Vagina (tissue), 2 donors: ENCODE measurements at regions not wholly inside any gene's neighbourhood (a gene's known extent, or its start where the extent isn't known, plus 50 kb on each side); places are given as distances from the start of the nearest gene placed in this dataset.

Source experiments
- DNase-seq, 2 donors: peaks; one replicate each; pipeline ENCODE4 v3.0.0-alpha.2; 2017; ENCODE audit errors: extremely low spot score in 2 of 2
- H3K27ac ChIP-seq: fragments of 200-600 bp; sonication (generic); one replicate; pipeline ENCODE4 v1.5.1; 2019
- H3K27me3 ChIP-seq: fragments of 200-600 bp; sonication (generic); one replicate; pipeline ENCODE4 v1.5.1; 2019
- H3K36me3 ChIP-seq, 2 donors: fragments of 200-600 bp; sonication (generic); one replicate each; pipeline ENCODE4 v1.5.1; 2017 to 2019
- H3K4me1 ChIP-seq: fragments of 200-600 bp; sonication (generic); one replicate; pipeline ENCODE4 v1.5.1; 2019
- H3K4me3 ChIP-seq, 2 donors: fragments of 200-600 bp; sonication (generic); 1 replicate in 1 of 2; 2 replicates in 1 of 2; pipeline ENCODE4 v1.5.1; 2016 to 2019
- H3K9me3 ChIP-seq: fragments of 200-600 bp; sonication (generic); one replicate; pipeline ENCODE4 v1.5.1; 2019
- POLR2A ChIP-seq, 2 donors: fragments of 450-650 bp; IDR thresholded peaks; one replicate each; pipeline ENCODE4 v1.6.1; 2017; ENCODE audit warnings: antibody characterized with exemption in 2 of 2, mild to moderate bottlenecking in 2 of 2, moderate library complexity in 2 of 2
- POLR2AphosphoS5 ChIP-seq, 2 donors: sonication (generic); formaldehyde crosslinking; IDR thresholded peaks; one replicate each; pipeline ENCODE4 v1.9.0; 2017; ENCODE audit warnings: antibody characterized with exemption in 2 of 2, mild to moderate bottlenecking in 2 of 2, low read depth in 1 of 2; ENCODE audit not compliant: insufficient read depth in 1 of 2
- intact Hi-C: fragments of 100-400 bp; cut with DNase I; formaldehyde crosslinking; loops from one replicate; pipeline ENCODE4 v1.15.1; 2023
- TF ChIP-seq, protein P1 (sequence below), 3 experiments: fragments of 450-650 bp in 2 of 3; fragments of 200-600 bp in 1 of 3; sonication (generic) in 1 of 3; IDR thresholded peaks; one replicate each; pipeline ENCODE4 v1.5.1; 2017 to 2019; ENCODE audit warnings: antibody characterized with exemption in 3 of 3, mild to moderate bottlenecking in 2 of 3, moderate library complexity in 2 of 3

GRCh38 chr4:124135409-124135813 lies 577.1 kb downstream of the ANKRD50 start:
- Histone ChIP-seq H3K4me3 (no peak overlapping the region), H3K27ac (no peak overlapping the region), H3K9me3 (no peaks in the 10 kb centered on the region), H3K4me1 (no peaks in the 10 kb centered on the region), H3K27me3 (no peaks in the 10 kb centered on the region), H3K36me3 (no peaks in the 10 kb centered on the region)
- intact Hi-C loops: no loop called here
- TF ChIP-seq POLR2A (IDR thresholded peaks at IDR 0.05): no peak
- no peak for TF ChIP-seq POLR2AphosphoS5 (IDR thresholded peaks at IDR 0.05; ENCODE audit: insufficient read depth in 1 of 2, low read depth in 1 of 2)
- TF ChIP-seq, protein P1, sequence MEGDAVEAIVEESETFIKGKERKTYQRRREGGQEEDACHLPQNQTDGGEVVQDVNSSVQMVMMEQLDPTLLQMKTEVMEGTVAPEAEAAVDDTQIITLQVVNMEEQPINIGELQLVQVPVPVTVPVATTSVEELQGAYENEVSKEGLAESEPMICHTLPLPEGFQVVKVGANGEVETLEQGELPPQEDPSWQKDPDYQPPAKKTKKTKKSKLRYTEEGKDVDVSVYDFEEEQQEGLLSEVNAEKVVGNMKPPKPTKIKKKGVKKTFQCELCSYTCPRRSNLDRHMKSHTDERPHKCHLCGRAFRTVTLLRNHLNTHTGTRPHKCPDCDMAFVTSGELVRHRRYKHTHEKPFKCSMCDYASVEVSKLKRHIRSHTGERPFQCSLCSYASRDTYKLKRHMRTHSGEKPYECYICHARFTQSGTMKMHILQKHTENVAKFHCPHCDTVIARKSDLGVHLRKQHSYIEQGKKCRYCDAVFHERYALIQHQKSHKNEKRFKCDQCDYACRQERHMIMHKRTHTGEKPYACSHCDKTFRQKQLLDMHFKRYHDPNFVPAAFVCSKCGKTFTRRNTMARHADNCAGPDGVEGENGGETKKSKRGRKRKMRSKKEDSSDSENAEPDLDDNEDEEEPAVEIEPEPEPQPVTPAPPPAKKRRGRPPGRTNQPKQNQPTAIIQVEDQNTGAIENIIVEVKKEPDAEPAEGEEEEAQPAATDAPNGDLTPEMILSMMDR (IDR thresholded peaks at IDR 0.05): no peak
- DNase-seq: no peak

DNA sequence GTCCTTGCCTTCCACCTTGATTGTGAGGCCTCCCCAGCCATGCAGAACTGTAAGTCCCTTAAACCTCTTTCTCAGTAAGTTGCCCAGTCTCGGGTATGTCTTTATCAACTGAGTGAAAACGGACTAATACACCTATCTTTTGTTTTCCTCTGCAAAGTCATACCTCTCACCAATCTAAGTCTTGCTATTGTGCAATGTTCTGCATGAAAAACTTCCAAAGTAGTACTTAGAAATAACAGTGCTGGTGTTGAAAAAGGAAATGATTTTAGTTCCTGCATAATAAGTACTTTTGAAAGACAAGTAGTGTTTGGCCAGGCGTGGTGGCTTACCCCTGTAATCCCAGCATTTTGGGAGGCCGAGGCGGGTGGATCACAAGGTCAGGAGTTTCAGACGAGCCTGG lies 573.5 kb downstream of the ANKRD50 start:
- no peaks in the 10 kb centered on the region for H3K9me3 ChIP-seq
- TF ChIP-seq POLR2AphosphoS5 (IDR thresholded peaks at IDR 0.05; ENCODE audit: insufficient read depth in 1 of 2, low read depth in 1 of 2) (no peak), POLR2A (IDR thresholded peaks at IDR 0.05) (no peak)
- TF ChIP-seq, protein P1 (IDR thresholded peaks at IDR 0.05): no peak
- no peaks in the 10 kb centered on the region for H3K27me3 ChIP-seq
- intact Hi-C loops: no loop called here
- peaks cover 4% of the 10 kb centered on the region for H3K4me1 ChIP-seq
- no peak for DNase-seq
- H3K27ac ChIP-seq: no peak overlapping the region
- H3K4me3 ChIP-seq: no peak overlapping the region
- H3K36me3 ChIP-seq: no peaks in the 10 kb centered on the region

DNA sequence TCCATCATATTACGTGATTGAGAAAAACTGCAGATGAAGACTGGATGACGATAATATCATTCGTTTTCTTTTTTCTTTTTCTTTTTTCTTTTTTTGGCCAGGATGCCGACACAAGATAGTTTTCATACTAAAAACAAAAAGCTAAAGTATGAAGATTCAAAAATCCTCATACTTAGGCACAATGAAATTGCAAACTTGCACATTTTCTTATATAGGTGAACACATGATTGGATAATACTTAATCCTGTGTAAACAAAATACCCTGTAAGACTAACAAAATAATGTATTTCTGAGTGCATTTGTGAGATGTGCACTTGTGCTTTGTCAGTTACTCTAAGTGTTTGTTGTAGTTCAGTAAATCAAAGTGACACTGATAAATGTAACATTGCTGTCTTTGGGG lies 568.9 kb downstream of the ANKRD50 start:
- H3K27me3 ChIP-seq: no peaks in the 10 kb centered on the region
- H3K36me3 ChIP-seq: no peaks in the 10 kb centered on the region
- H3K4me1 ChIP-seq: peaks cover 9% of the 10 kb centered on the region
- TF ChIP-seq POLR2AphosphoS5 (IDR thresholded peaks at IDR 0.05; ENCODE audit: insufficient read depth in 1 of 2, low read depth in 1 of 2) (no peak), POLR2A (IDR thresholded peaks at IDR 0.05) (no peak)
- TF ChIP-seq, protein P1 (IDR thresholded peaks at IDR 0.05): no peak
- no peak overlapping the region for H3K4me3 ChIP-seq
- H3K27ac ChIP-seq: no peak overlapping the region
- no peak for DNase-seq
- intact Hi-C loops: no loop called here
- no peaks in the 10 kb centered on the region for H3K9me3 ChIP-seq

- Histone ChIP-seq H3K9me3 (no peaks in the 10 kb centered on the region), H3K4me1 (peaks cover 9% of the 10 kb centered on the region), H3K36me3 (no peaks in the 10 kb centered on the region), H3K4me3 (no peak overlapping the region), H3K27ac (no peak overlapping the region), H3K27me3 (no peaks in the 10 kb centered on the region)
- DNase-seq: no peak
- no peak for TF ChIP-seq POLR2AphosphoS5 (IDR thresholded peaks at IDR 0.05; ENCODE audit: insufficient read depth in 1 of 2, low read depth in 1 of 2)
- TF ChIP-seq POLR2A (IDR thresholded peaks at IDR 0.05): no peak
- TF ChIP-seq, protein P1 (IDR thresholded peaks at IDR 0.05): no peak
- intact Hi-C loops: no loop called here
These were observed 568.3 kb downstream of the ANKRD50 start for GRCh38 chr4:124144238-124144654.

GRCh38 chr4:124146068-124146467 lies 566.5 kb downstream of the ANKRD50 start:
- Histone ChIP-seq H3K4me3 (no peak overlapping the region), H3K9me3 (no peaks in the 10 kb centered on the region), H3K36me3 (no peaks in the 10 kb centered on the region), H3K27ac (no peak overlapping the region), H3K27me3 (no peaks in the 10 kb centered on the region), H3K4me1 (peaks cover 9% of the 10 kb centered on the region)
- no peak for DNase-seq
- TF ChIP-seq POLR2AphosphoS5 (IDR thresholded peaks at IDR 0.05; ENCODE audit: insufficient read depth in 1 of 2, low read depth in 1 of 2) (no peak), POLR2A (IDR thresholded peaks at IDR 0.05) (no peak)
- TF ChIP-seq, protein P1 (IDR thresholded peaks at IDR 0.05): no peak
- intact Hi-C loops: no loop called here
